ENCODE measurements at regions not wholly inside any gene's neighbourhood (a gene's known extent, or its start where the extent isn't known, plus 50 kb on each side); places are given as distances from the start of the nearest gene placed in this dataset.

DNA sequence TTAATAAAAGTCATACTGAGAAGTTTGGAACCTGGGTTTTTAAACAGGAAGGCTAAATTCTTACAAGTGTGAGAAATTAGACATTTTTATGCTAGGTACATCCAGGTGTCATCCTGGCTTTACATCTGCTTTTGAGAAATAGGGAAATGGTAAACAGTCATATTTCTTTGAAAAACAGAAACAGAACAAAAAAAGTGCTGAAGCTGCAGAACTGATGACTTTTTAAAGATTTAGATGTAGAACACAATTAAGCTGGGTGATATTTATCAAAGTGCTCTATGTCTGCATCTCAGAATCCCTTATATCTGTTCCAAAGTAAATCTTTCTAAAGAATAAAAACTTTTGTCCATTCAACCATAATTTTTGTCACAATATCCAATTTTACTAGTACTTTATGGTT lies 282.9 kb upstream of the ATXN7L3B start:
- TF ChIP-seq, protein P1, sequence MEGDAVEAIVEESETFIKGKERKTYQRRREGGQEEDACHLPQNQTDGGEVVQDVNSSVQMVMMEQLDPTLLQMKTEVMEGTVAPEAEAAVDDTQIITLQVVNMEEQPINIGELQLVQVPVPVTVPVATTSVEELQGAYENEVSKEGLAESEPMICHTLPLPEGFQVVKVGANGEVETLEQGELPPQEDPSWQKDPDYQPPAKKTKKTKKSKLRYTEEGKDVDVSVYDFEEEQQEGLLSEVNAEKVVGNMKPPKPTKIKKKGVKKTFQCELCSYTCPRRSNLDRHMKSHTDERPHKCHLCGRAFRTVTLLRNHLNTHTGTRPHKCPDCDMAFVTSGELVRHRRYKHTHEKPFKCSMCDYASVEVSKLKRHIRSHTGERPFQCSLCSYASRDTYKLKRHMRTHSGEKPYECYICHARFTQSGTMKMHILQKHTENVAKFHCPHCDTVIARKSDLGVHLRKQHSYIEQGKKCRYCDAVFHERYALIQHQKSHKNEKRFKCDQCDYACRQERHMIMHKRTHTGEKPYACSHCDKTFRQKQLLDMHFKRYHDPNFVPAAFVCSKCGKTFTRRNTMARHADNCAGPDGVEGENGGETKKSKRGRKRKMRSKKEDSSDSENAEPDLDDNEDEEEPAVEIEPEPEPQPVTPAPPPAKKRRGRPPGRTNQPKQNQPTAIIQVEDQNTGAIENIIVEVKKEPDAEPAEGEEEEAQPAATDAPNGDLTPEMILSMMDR (optimal IDR thresholded peaks at IDR 0.05 in 1 of 3, IDR thresholded peaks at IDR 0.05 in 1 of 3, conservative IDR thresholded peaks at IDR 0.05 in 1 of 3; ENCODE audit: extremely low read depth in 1 of 3, insufficient read depth in 2 of 3, low read length in 3 of 3): no peak
- TF ChIP-seq EZH2 (IDR thresholded peaks at IDR 0.05; ENCODE audit: low read length): no peak

Measured in keratinocyte (primary cell).